ENCODE measurements at regions not wholly inside any gene's neighbourhood (a gene's known extent, or its start where the extent isn't known, plus 50 kb on each side); places are given as distances from the start of the nearest gene placed in this dataset.

- TF ChIP-seq CTCF (conservative IDR thresholded peaks at IDR 0.05): no peak
- Mint-ChIP-seq H3K36me3 (no peaks in the 10 kb centered on the region), H3K4me1 (ENCODE audit: unreplicated experiment) (peaks cover 11% of the 10 kb centered on the region), H3K27me3 (no peaks in the 10 kb centered on the region), H3K4me3 (no peak overlapping the region), H3K9me3 (peaks cover 7% of the 10 kb centered on the region), H3K27ac (no peak overlapping the region)
- no peak for DNase-seq (ENCODE audit: extremely low spot score, unreplicated experiment)
Observed at GRCh38 chr18:43886341-43886740, 609.1 kb upstream of the SYT4 start.

GRCh38 chr18:43887491-43887890 is 610.2 kb upstream of the SYT4 start:
- H3K4me1 Mint-ChIP-seq (ENCODE audit: unreplicated experiment): peaks cover 7% of the 10 kb centered on the region
- no peaks in the 10 kb centered on the region for H3K36me3 Mint-ChIP-seq
- no peaks in the 10 kb centered on the region for H3K27me3 Mint-ChIP-seq
- no peak for TF ChIP-seq CTCF (conservative IDR thresholded peaks at IDR 0.05)
- no peak overlapping the region for H3K27ac Mint-ChIP-seq
- DNase-seq (ENCODE audit: extremely low spot score, unreplicated experiment): no peak
- H3K9me3 Mint-ChIP-seq: peaks cover 7% of the 10 kb centered on the region
- no peak overlapping the region for H3K4me3 Mint-ChIP-seq

GRCh38 chr18:43888598-43888997 is 611.3 kb upstream of the SYT4 start:
- H3K27me3 Mint-ChIP-seq: no peaks in the 10 kb centered on the region
- H3K4me3 Mint-ChIP-seq: no peak overlapping the region
- DNase-seq (ENCODE audit: extremely low spot score, unreplicated experiment): no peak
- peaks cover 6% of the 10 kb centered on the region for H3K4me1 Mint-ChIP-seq (ENCODE audit: unreplicated experiment)
- H3K9me3 Mint-ChIP-seq: peaks cover 7% of the 10 kb centered on the region
- TF ChIP-seq CTCF (conservative IDR thresholded peaks at IDR 0.05): no peak
- H3K36me3 Mint-ChIP-seq: no peaks in the 10 kb centered on the region
- no peak overlapping the region for H3K27ac Mint-ChIP-seq

GRCh38 chr18:43893001-43893637 is 615.8 kb upstream of the SYT4 start:
- Mint-ChIP-seq H3K27ac (no peak overlapping the region), H3K27me3 (no peaks in the 10 kb centered on the region), H3K4me3 (no peak overlapping the region), H3K36me3 (no peaks in the 10 kb centered on the region), H3K4me1 (ENCODE audit: unreplicated experiment) (peaks cover 6% of the 10 kb centered on the region), H3K9me3 (peaks cover 12% of the 10 kb centered on the region)
- no peak for DNase-seq (ENCODE audit: extremely low spot score, unreplicated experiment)
- TF ChIP-seq CTCF (conservative IDR thresholded peaks at IDR 0.05): no peak

- TF ChIP-seq CTCF (conservative IDR thresholded peaks at IDR 0.05): no peak
- Mint-ChIP-seq H3K27ac (no peak overlapping the region), H3K4me1 (ENCODE audit: unreplicated experiment) (no peaks in the 10 kb centered on the region), H3K36me3 (no peaks in the 10 kb centered on the region), H3K4me3 (no peak overlapping the region), H3K9me3 (no peaks in the 10 kb centered on the region), H3K27me3 (no peaks in the 10 kb centered on the region)
- no peak for DNase-seq (ENCODE audit: extremely low spot score, unreplicated experiment)
Observed at GRCh38 chr18:43904209-43904837, 627.0 kb upstream of the SYT4 start.
